ENCODE measurements at regions not wholly inside any gene's neighbourhood (a gene's known extent, or its start where the extent isn't known, plus 50 kb on each side); places are given as distances from the start of the nearest gene placed in this dataset.
"Not testable (repeated sequence)": the region's sequence is repeated elsewhere in the genome, so short reads cannot be mapped to it uniquely, and the experiment has no call there.

DNA sequence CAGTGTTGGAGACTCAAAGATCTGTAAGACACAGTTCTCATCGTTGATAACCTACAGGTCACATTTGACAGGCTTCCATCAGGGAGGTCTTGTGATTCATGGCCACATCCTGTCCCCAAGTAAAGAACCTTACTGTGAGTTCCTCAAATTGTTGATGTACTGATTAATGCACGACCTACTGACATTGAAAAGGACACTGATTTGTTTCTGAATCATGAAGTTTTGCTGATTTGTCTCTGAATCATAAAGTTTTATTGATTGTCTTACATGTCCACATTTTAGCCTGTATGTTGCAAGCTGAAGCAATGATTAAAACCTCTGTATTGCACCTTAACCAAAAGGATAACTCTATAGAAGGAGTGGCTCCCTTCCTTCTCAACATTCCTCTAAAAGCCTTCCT lies 476.3 kb upstream of the RUNX1 start:
- no peak for DNase-seq (ENCODE audit: low read depth)

DNA sequence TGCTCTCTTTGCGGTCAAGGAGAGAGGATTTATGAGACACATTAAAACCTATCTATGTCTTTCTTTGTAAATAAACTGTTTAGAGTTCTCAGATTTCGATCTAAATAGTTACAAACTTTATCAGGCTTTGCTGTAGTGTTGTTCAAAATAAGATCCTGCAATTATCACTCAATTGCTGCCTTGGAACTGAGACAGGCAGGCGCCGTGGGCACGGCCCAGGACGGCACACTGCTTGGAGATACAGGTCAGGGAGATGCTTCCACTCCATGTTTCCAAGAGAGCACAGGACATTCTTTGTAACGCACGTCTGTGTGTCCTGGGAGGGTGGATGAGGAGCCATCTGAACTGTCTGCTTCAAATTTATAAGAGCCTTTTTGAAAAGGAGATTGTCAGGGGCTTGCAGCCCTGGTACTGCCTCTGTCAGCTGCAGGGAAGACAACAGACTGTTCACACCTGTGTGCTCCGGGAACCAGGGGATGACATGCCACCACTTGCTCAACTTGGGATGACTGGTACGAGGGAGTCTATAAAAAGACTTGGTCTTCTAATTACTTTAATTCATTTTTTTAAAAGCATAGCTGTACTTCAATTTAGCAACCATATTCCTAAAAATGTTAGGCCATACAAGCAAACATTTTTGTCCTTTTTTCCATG lies 472.9 kb upstream of the RUNX1 start:
- no peak for DNase-seq (ENCODE audit: low read depth)

DNA sequence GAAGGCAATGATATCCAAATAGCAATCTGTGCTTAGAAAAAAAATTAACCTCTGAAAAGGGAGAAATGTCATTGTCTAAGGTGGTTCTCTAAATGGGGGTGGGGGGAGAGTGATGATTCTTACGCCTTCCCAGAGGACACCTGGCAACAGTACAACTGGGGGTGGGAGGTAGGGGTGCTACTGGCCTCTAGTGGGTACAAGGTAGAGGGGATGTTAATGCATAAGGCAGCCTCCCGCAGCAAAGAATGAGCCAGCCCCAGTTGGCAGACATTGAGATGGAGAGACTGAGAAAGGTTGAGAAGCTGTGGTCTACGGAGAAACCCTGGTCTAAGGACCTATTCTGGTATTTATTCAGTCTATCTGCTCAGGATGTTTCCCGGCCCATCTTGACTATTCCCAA lies 472.2 kb upstream of the RUNX1 start:
- DNase-seq (ENCODE audit: low read depth), result no peak

DNA sequence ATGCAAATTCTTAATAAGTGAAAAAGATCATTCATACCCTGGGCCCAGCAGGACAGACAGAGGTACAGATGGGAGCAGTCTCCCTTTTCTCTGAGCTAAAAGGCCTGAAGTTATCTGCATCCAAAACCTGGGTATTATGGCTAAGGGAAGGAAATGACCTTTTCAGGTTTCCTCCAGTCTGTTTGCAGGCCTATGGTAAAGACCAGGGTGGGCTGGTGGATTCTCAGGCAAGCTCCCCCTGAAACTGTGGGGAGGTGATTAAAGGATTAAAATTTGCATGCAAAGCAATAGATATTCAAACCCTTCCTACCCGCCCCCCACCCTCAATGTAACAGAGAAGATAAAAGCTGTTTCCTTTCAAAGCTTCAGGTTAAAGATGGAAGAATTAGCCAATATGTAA lies 471.8 kb upstream of the RUNX1 start:
- DNase-seq (ENCODE audit: low read depth), result no peak

DNA sequence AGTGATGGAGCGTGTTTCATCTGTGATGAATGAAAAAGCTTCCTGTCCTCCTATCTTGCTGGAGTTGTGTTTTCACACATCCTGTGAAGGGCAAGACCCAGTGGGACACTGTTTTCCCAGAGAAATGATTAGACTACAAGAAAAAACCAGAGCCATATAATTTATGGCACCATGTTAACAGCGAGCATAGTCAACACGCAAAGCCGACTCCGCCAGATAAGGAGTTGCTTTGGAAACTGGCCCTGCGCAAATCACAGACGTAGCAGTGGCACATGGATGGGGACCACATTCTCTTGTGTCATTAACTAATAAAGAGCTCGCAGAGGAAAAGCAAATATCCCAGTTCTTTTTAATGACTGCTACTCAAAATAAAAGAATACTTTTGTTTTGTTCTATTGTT lies 471.2 kb upstream of the RUNX1 start:
- DNase-seq (ENCODE audit: low read depth), result no peak

DNA sequence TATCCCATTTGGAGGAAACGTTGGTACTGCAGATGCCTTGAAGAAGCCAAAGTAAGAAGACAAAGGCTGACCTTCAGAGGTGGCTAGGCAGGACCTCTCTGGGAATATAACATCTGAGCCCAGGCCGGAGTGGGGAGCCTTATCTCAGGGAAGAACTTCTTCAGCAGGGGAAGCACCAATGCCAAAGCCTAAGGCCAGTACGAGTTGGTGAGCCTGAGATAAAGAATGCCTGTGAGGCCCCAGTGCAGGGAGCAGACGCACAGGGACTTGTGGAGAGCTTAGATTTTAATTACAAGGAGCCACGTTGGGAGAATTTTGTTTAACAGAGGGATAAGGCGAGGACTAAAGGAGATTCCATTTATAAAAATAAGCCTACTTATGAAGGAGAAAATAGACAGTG lies 468.8 kb upstream of the RUNX1 start:
- no peak for DNase-seq (ENCODE audit: low read depth)

DNA sequence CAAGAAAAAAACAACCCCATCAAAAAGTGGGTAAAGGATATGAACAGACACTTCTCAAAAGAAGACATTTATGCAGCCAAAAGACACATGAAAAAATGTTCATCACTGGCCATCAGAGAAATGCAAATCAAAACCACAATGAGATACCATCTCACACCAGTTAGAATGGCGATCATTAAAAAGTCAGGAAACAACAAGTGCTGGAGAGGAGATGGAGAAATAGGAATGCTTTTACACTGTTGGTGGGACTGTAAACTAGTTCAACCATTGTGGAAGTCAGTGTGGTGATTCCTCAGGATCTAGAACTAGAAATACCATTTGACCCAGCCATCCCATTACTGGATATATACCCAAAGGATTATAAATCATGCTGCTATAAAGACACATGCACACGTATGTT lies 467.2 kb upstream of the RUNX1 start:
- not testable (repeated sequence) for DNase-seq (ENCODE audit: low read depth)

DNA sequence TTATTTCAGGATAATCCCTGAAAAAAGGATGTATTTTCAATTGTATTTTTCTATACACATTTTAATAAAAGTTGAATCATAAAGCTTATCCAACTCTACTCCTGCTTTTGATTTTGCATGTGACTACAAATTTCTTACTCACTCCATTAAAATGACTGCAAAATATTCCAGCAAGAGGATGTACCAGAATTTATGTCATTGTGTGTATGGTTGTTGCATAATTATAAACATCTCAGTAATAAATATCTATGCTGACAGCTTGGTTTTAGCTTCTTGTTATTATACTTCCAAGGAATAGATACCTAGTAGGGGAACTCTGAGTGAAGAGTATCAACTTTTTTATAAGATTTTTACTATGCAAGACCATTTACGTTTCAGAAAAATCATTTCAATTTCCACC lies 463.2 kb upstream of the RUNX1 start:
- no peak for DNase-seq (ENCODE audit: low read depth)

DNA sequence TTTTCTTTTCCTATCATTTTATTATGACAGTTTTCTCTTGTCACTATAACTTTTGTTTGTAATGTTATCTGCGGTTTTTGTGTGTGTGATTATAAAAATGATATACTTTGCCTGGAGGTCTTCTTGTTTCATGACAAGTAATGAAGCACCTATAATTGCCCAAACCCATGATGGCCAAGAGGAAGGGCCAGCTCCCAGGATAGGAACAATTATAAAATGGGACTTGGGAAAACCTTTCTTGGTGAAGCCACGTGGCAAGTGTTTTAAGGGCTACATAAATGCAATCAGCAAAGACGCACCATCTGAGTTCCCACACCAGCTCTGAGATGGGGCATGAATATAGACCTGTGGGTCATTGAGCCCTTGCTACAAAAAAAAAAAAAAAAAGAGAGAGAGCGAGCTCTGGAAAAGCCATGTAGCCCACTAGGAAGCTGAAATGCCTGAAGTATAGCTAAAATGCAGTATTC lies 462.6 kb upstream of the RUNX1 start:
- no peak for DNase-seq (ENCODE audit: low read depth)

DNA sequence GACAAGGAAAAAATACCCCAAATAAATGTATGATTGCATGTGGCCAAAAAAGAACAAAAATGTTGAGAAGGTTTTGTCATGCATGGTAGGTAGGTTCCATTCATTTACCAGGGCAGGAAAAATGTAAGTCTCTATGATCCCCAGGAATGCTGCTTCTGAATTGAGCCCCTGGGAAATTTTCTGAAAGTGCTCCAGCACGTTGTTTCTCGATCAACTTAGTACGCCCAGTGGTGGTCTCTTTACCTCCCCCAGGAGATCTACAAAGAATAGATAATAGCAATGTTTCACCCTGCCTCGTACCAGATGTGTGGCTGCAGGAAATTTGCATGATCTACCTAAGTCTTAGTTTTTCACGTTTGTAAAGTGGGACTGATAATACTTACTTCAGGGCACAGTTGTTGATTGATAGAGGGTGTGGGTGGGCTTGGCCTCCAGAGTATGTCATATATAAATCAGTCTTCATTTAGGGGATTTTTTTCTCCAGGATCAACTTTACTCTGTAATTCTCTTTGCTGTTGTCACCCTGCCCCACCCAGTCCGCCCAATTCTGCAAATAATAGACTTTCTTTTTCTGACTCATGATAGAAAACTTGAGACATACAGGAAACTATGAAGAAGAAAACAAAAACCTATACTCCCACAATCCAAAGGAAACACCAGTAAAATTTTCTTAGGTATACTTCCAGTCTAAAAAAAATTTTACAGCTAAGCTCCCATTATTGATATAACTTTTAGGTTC lies 462.0 kb upstream of the RUNX1 start:
- no peak for DNase-seq (ENCODE audit: low read depth)

DNA sequence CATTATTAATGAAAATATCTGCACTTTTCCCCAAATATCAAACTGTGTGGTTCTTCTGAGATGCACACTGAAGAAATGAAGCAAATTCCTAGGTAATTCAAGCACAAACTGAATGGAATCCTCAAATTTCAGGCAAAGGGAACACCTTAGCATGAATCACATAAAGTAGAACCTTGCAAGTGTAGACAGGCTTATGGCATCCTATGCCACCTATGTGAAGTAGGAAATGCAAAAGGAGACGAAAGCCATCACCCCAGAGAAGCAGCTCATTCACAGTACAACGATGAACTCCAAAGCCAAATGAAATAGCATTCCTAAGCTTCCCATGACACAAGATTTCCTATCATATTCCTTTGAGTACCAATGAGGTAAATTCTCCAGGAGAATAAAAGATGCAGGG lies 461.2 kb upstream of the RUNX1 start:
- DNase-seq (ENCODE audit: low read depth), result no peak

DNA sequence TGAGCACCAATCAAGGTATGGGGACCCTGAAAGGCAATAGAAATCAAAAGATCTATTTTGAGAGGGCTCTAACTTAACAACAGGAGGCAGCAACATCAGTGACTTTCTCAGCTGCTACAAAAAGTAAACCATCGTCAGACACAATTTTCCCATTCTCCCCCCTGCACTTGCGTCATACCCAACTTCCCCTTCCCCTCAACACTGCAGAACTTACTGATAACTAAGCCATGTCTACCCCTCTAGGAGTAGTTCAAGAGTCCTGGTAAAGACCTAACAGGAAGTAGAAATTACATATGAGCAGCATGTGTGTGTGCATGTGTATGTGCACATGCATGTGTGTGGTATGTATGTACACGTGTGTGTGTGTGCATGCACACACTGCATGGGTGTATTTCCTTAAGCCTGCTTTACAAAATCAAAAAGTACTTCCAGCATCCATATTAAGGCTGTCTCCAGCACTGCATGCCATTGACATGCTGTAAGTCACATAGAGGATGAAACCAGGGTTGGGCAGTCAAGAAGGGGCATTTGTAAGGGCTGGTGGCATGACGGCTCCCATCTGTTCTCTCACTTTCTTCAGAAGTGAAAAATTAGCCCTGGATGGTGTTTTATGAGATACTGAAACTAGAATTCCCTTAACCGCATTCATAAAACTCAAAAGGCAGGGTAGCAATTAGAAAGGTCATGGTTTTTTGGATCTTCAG lies 460.1 kb upstream of the RUNX1 start:
- peak; percentile 54 for DNase-seq (ENCODE audit: low read depth)

DNA sequence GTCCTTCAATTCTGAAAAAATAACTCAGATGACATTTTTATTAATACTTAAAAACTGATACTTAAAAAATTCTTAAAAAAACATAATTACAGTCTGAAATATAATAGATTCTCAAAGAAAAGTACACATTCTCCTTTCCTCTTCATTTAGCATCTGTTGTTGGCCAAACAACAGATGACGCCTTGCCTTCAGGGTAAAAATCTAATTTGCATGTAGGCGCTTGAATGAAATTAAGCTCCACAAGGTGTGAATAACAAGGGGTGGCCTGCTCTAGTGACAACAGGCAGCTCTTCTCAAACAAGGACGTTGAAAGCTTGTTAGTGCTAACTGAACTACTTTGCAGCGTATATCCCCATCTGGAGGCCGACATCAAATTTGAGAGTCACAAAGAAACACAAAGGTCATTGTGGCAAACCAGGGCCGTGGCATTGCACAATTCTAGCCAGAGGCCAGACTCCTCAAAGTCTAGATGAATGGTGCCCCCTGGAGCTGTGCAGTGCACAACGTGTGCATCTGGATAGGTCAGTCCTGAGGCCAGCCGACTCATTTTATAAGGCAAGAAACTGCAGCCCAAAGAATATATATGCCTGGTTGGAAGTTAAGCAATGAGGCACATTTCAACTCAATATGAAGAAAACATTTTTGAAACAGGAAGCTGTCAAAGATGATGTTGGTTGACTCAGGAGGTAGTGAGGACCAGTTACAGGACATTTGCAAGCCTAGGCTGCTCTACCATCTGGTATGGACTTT lies 459.2 kb upstream of the RUNX1 start:
- DNase-seq (ENCODE audit: low read depth), result peak; percentile 81

DNA sequence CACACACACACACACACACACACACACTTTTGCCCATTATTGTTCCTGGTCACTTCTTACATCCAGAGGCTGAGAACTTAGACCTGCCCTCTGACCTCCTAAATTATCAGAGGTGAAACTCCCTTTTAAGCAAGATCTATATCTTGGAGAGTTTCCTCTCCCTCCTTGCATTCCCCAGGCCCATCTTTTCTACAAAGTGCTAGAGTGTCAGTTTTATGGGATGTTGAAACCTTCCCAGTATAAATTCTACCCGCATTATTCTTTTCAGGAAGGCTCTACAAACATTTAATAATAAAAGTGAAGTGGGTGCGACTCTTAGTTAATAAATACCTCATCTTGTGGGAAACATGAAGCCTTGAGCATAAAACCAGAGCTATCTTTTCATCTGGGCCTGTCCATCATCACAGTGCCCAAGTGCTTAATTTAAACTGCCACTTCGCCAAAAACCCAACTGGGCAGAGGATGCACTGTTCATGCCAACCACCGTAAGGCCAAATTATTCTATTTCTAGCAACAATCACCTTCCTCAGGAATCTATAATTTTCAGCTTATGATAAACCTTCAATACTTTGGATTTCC lies 458.2 kb upstream of the RUNX1 start:
- DNase-seq (ENCODE audit: low read depth), result no peak

DNA sequence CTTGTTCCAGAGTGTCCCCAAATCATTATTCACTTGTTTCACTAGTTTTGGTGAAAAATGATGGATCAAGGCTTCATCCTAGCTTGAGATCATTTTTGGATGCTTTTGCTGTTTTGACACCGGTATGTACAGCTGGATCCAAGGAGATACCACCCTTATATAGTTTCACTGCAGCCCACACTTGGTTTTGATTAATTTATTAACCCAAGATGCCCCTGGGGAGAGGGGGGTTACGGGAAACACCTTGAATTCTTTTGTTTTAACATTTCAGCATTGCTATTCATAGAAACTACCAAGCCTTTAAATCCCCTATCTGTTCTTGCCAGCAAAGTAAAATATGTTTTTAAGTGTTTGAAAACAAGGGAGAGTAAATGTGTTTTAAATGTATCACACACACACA lies 457.7 kb upstream of the RUNX1 start:
- no peak for DNase-seq (ENCODE audit: low read depth)

DNA sequence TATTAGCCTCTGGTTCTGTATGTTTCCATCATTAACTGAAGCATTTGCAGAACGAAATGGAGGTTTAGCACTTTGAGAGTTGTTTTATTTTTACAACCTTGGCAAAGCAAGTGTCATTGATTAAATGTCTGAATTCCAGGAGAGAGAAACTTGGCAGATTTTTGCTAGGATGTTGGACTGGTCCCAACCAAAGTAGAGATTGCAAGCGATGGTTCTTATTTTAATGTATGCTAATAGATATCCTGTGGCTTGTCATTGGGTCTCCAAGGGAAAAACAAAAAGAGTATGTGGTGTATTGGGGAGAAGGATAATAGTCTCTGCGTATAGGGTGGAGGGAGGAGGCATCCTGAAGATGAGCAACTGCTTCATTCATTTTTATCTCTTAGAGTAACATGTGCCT lies 457.2 kb upstream of the RUNX1 start:
- DNase-seq (ENCODE audit: low read depth), result no peak

DNA sequence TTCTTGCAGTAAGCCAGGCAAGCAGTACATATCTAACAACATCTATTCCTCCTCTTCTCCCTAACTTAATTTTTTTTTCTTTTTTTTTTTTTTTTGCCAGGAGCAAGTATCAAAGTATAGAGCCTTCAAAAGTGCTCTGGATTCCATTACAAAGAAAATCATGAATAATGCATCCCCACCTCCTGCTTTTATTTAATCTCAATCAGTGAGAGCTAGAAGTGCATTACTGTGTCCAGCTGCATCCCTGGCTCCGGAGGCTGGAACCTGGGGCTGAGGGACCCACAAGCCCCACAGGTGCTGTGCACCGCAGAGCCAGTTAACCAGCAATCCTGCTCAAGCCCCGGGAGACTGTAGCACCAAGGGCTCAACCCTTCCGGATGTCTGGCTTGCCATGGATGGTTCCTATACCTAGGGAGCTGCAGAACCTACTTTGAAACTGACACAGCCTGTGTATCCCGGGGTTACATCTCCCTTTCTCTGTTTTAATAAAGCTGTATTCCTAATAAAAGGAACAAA lies 455.9 kb upstream of the RUNX1 start:
- DNase-seq (ENCODE audit: low read depth), result no peak

DNA sequence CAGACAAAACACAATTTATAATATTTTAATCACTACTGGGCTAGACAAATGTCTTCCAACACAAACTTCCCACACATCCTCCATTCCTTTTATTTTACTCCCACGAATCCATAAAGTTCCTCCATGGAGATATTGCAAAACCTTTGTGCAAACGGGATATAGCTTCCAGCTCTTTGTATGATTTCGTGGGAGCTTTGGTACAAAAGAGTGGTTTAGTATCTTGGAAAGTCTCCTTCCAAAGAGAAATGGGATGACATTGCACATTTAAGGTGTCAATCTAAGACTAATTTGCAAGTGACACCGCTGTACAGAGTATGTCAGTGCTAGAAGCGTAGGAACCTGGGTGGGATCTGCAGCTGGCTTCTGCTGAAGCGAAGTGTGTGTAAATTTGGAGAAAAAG lies 455.2 kb upstream of the RUNX1 start:
- DNase-seq (ENCODE audit: low read depth), result no peak

DNA sequence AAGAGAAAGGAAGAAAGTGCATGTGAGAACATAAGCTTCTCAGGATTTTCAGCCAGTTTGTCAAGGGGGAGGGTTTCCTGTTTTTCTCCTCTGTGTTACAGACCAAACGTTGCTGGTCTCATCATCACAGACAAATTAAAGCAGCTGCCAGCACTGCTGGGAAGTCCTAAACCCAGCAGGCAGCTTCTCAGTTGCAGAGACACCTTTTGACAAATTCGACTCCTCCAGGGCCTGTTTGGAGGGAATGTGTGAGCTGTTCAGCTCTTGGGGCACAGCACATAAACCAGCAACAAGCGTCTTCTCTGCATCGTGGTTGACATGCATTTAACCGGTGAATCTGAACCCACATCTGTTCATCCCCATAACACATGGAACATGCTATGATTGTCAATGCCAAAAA lies 454.6 kb upstream of the RUNX1 start:
- no peak for DNase-seq (ENCODE audit: low read depth)

DNA sequence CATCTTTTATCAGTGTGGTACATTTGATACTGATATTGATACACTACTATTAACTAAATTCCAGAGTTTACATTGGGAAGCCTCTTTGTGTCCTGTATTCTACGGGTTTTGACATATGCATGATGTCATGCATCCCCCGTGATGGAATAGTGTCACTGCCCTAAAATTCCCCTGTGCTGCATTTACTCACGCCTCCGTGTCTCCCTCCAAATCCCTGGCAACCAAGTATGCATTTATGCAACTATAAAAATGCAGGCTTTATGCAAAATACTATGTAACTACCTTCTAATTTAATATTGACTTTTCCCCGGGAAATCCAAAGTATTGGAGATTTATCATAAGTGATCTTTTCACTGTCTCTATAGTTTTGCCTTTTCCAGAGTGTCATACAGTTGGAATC lies 453.7 kb upstream of the RUNX1 start:
- no peak for DNase-seq (ENCODE audit: low read depth)

DNA sequence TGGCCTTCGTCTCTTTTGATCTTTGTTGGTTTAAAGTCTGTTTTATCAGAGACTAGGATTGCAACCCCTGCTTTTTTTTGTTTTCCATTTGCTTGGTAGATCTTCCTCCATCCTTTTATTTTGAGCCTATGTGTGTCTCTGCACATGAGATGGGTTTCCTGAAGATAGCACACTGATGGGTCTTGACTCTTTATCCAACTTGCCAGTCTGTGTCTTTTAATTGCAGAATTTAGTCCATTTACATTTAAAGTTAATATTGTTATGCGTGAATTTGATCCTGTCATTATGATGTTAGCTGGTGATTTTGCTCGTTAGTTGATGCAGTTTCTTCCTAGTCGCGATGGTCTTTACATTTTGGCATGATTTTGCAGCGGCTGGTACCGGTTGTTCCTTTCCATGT lies 448.4 kb upstream of the RUNX1 start:
- not testable (repeated sequence) for DNase-seq (ENCODE audit: low read depth)

All from CMK (cell line).